ENCODE measurements at regions not wholly inside any gene's neighbourhood (a gene's known extent, or its start where the extent isn't known, plus 50 kb on each side); places are given as distances from the start of the nearest gene placed in this dataset.

GRCh38 chr18:24995755-24996154 lies 356.2 kb downstream of the ZNF521 start:
- Histone ChIP-seq H3K27me3 (ENCODE audit: control insufficient read depth, insufficient read depth, low read length) (no peaks in the 10 kb centered on the region), H4K5ac (ENCODE audit: low read depth, low read length) (no peak overlapping the region), H3K23ac (ENCODE audit: low read depth, low read length) (no peak overlapping the region), H2AK9ac (replicated peaks; ENCODE audit: low read depth, low read length, poor library complexity) (no peak overlapping the region), H3K9me3 (ENCODE audit: control insufficient read depth, insufficient read depth, low read length) (peaks cover 4% of the 10 kb centered on the region; the same call in 1 of the 2 replicates), H3K9me1 (ENCODE audit: insufficient read depth, low read length) (no peaks in the 10 kb centered on the region), H4K8ac (ENCODE audit: low read depth in 2 of 2, low read length in 2 of 2) (0 out of 4 replicates have a peak overlapping the region, but pooled peaks of 1 of the 2 experiments have one; percentile 3), H3K14ac (replicated peaks; ENCODE audit: low read depth, low read length) (no peak overlapping the region), H2BK20ac (ENCODE audit: low read depth, low read length) (no peak overlapping the region), H2BK120ac (ENCODE audit: low read depth, low read length) (no peak overlapping the region), H3K27ac (ENCODE audit: insufficient read depth, low read length) (no peak overlapping the region), H3K56ac (ENCODE audit: extremely low read depth, insufficient read depth, low read length) (no peak overlapping the region), H3K36me3 (ENCODE audit: control insufficient read depth, insufficient read depth, low read length) (no peaks in the 10 kb centered on the region), H4K91ac (ENCODE audit: insufficient read depth, low read depth, low read length) (no peak overlapping the region), H2BK5ac (ENCODE audit: low read depth, low read length, poor library complexity, severe bottlenecking) (peak overlapping the region; percentile 46), H3K4me3 (ENCODE audit: insufficient read depth, low read depth, low read length) (no peak overlapping the region), H3K4me2 (ENCODE audit: low read depth, low read length) (peak overlapping the region; percentile 43; the same call in 1 of the 2 replicates), H2AK5ac (ENCODE audit: low read depth, low read length) (no peak overlapping the region), H2AFZ (replicated peaks; ENCODE audit: low read length, poor library complexity) (no peak overlapping the region), H2BK15ac (ENCODE audit: low read depth, low read length) (no peak overlapping the region), H3K9ac (ENCODE audit: low read depth, low read length) (no peak overlapping the region), H3K4me1 (ENCODE audit: control insufficient read depth, insufficient read depth, low read length) (peaks cover 5% of the 10 kb centered on the region), H3K79me1 (ENCODE audit: low read depth in 1 of 2, low read length in 2 of 2) (no peaks in the 10 kb centered on the region), H3K18ac (ENCODE audit: low read depth, low read length) (peak overlapping the region; percentile 14; the same call in 1 of the 2 replicates), H4K20me1 (ENCODE audit: insufficient read depth, low read length) (no peaks in the 10 kb centered on the region), H3K4ac (ENCODE audit: low read depth, low read length) (no peak overlapping the region)
- ChIA-PET CTCF (interaction anchor here (0.7 kb wide), 1 partner anchor 408 kb away, joined by 3 read pairs; no protein-coding TSS in a partner anchor), POLR2A (ENCODE audit: unreplicated experiment) (no interaction called here)
- WGBS, 2 experiments (ENCODE audit: extremely low coverage in 2 of 2, insufficient read length in 1 of 2): 33% methylated on average over 1 of the region's 2 CpGs; no CpG with 5 or more reads in 1 of the 2 experiments
- in situ Hi-C loops (cut with MboI; ENCODE audit: low sequenced_read_pairs) (no loop called here), dilution Hi-C loops (cut with HindIII; ENCODE audit: low sequenced_read_pairs, unreplicated experiment) (no loop called here), intact Hi-C loops (cut with micrococcal nuclease) (no loop called here)
- DNase-seq (peak; percentile 83), ATAC-seq (ENCODE audit: low read depth) (peak; percentile 85)
- no TSS peak for BruUV-seq (replicated peaks)
- TF ChIP-seq CHD1 (IDR thresholded peaks at IDR 0.05; ENCODE audit: low read depth, low read length) (no peak), RFX5 (IDR thresholded peaks at IDR 0.05; ENCODE audit: low read depth, low read length) (no peak), SMC3 (IDR thresholded peaks at IDR 0.05; ENCODE audit: low read depth, low read length) (no peak), CEBPB (IDR thresholded peaks at IDR 0.05; ENCODE audit: low read depth, low read length) (no peak), RCOR1 (IDR thresholded peaks at IDR 0.05; ENCODE audit: insufficient replicate concordance, low read length) (no peak), USF2 (IDR thresholded peaks at IDR 0.05; ENCODE audit: low read depth, low read length) (no peak), MAZ (IDR thresholded peaks at IDR 0.05; ENCODE audit: borderline replicate concordance, low read depth, low read length) (no peak), BHLHE40 (IDR thresholded peaks at IDR 0.05; ENCODE audit: low read depth, low read length) (no peak)
